Left lung (tissue), 4 donors: ENCODE measurements at regions not wholly inside any gene's neighbourhood (a gene's known extent, or its start where the extent isn't known, plus 50 kb on each side); places are given as distances from the start of the nearest gene placed in this dataset.

Source experiments
- ATAC-seq: fragments of 200-7000 bp; cut with Tn5 transposase; one replicate; pipeline ENCODE4 v1.9.1; 2020; ENCODE audit warnings: moderate library complexity
- DNase-seq, 4 donors: peaks; one replicate each; pipeline ENCODE4 v3.0.0-alpha.2; 2013 to 2020
- H3K27ac ChIP-seq, 2 donors: fragments of 200-600 bp; sonication (generic) in 1 of 2; one replicate each; pipeline versions ENCODE4 v1.5.0 to v1.8.0; 2020 to 2021
- H3K27me3 ChIP-seq, 2 donors: fragments of 200-600 bp; sonication (generic) in 1 of 2; one replicate each; pipeline versions ENCODE4 v1.5.0 to v1.8.0; 2020 to 2021
- H3K36me3 ChIP-seq, 2 donors: fragments of 200-600 bp; sonication (generic) in 1 of 2; one replicate each; pipeline versions ENCODE4 v1.5.0 to v1.8.0; 2020 to 2021
- H3K4me1 ChIP-seq, 2 donors: fragments of 200-600 bp; one replicate each; pipeline ENCODE4 v1.8.0; 2021
- H3K4me3 ChIP-seq, 2 donors: fragments of 200-600 bp; sonication (generic) in 1 of 2; one replicate each; pipeline versions ENCODE4 v1.5.0 to v1.8.0; 2020 to 2021; ENCODE audit warnings: mild to moderate bottlenecking in 1 of 2
- H3K9me3 ChIP-seq, 2 donors: fragments of 200-600 bp; sonication (generic) in 1 of 2; one replicate each; pipeline versions ENCODE4 v1.5.0 to v1.8.0; 2020 to 2021
- intact Hi-C, 2 donors: fragments of 100-400 bp; cut with DNase I; formaldehyde crosslinking; loops; one replicate each; pipeline versions ENCODE4 v1.11.2 to v1.14.2; 2022
- TF ChIP-seq, protein P1 (sequence below), 2 donors: fragments of 200-600 bp; sonication (generic) in 1 of 2; IDR thresholded peaks; one replicate each; pipeline versions ENCODE4 v1.5.0 to v1.8.0; 2021; ENCODE audit warnings: antibody characterized with exemption in 2 of 2
- donor health status: DM: no; HTN: yes; CAD: no.
- donor health status: DM: no; HTN: no; CAD: no.

DNA sequence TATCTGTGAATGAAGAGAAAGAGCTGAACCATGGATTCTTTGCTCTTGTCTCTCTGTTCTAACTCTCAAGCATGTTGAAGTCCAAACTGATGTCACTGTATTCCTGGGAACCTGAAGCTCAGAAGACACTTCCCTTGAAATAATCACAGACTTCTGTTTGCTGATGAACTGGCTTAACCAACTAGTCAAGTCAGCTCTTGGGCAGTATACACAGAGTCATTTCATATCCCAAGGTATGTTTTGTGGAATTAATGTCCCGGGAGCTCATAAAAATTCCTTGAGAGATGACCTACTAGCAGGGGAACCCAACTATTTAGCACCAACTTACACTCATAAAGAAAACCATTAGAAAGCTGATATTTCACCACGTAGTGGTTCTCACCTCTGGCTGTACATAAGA lies 156.6 kb downstream of the NR4A2 start:
- Histone ChIP-seq H3K9me3 (no peaks in the 10 kb centered on the region), H3K4me3 (no peak overlapping the region), H3K27me3 (no peaks in the 10 kb centered on the region), H3K36me3 (no peaks in the 10 kb centered on the region), H3K27ac (no peak overlapping the region), H3K4me1 (no peaks in the 10 kb centered on the region)
- intact Hi-C loops: no loop called here
- ATAC-seq (no peak), DNase-seq (no peak)
- TF ChIP-seq, protein P1, sequence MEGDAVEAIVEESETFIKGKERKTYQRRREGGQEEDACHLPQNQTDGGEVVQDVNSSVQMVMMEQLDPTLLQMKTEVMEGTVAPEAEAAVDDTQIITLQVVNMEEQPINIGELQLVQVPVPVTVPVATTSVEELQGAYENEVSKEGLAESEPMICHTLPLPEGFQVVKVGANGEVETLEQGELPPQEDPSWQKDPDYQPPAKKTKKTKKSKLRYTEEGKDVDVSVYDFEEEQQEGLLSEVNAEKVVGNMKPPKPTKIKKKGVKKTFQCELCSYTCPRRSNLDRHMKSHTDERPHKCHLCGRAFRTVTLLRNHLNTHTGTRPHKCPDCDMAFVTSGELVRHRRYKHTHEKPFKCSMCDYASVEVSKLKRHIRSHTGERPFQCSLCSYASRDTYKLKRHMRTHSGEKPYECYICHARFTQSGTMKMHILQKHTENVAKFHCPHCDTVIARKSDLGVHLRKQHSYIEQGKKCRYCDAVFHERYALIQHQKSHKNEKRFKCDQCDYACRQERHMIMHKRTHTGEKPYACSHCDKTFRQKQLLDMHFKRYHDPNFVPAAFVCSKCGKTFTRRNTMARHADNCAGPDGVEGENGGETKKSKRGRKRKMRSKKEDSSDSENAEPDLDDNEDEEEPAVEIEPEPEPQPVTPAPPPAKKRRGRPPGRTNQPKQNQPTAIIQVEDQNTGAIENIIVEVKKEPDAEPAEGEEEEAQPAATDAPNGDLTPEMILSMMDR (IDR thresholded peaks at IDR 0.05): no peak

DNA sequence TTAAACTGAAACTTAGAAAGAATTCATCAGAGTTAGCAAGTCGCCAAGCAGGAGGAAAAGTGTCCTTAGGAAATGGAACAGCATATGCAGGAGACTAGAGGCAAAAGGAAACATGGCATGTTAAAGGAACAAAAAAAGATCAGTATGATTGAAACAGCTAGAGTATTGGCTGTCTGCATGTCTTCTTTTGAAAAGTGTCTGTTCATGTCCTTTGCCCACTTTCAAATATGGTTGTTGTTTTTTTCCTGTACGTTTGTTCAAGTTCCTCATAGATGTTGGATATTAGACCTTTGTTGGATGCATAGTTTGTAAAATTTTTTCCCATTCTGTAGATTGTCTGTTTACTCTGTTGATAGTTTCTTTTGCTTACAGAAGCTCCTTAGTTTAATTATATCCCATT lies 161.6 kb downstream of the NR4A2 start:
- Histone ChIP-seq H3K27me3 (no peaks in the 10 kb centered on the region), H3K4me1 (no peaks in the 10 kb centered on the region), H3K27ac (no peak overlapping the region), H3K36me3 (no peaks in the 10 kb centered on the region), H3K9me3 (no peaks in the 10 kb centered on the region), H3K4me3 (no peak overlapping the region)
- TF ChIP-seq, protein P1 (IDR thresholded peaks at IDR 0.05): no peak
- intact Hi-C loops: no loop called here
- ATAC-seq (no peak), DNase-seq (no peak)

DNA sequence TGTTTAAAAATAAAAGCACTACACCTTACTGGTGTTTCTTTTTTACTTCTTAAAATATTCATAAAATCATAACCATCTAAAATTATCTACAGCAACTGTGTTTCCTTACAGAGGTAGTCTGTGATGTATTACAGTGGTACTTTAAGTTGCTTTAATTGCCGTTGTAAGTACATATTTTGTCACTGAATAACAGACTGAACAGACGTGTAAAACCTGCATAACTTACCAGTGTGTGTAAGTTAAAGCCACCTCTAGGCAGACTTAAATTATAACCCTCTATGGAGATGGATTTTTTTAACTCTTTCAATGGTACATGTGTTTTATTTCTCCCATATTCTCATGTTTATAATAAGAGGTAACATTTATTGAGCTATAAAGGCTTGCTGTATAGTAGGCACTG lies 166.8 kb downstream of the NR4A2 start:
- ATAC-seq: no peak
- no peak for DNase-seq
- TF ChIP-seq, protein P1 (IDR thresholded peaks at IDR 0.05): no peak

DNA sequence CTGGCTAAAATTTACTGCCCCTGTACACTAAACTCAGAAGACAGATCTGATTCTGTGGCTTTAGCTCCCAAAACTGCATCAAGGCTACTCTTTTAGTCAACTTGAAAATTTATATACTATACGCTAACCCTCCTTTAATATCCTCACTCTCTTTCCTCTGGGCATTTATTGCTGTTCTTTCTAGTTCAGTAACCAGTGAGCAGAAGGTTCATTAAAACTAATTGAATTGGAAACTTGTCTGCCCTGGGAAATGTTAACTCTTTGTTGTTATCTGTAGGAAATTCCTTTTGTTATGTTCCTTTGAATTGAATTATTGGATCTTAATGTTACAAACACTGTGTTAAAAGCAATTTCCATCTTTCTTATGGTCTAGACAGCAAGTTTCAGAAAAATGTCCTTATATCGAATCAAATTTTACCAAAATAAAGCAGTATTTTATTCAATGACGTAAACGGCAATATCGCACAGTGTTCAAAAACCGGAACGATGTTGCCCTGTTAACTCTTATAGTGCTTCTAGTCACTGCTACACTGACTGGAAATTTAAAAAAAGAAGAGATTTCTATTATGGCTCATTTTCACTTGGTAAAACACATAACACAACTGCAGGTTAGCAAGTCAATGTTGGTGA lies 168.3 kb downstream of the NR4A2 start:
- no peaks in the 10 kb centered on the region for H3K27me3 ChIP-seq
- TF ChIP-seq, protein P1 (IDR thresholded peaks at IDR 0.05): no peak
- H3K4me1 ChIP-seq: no peaks in the 10 kb centered on the region
- no peak overlapping the region for H3K4me3 ChIP-seq
- H3K36me3 ChIP-seq: no peaks in the 10 kb centered on the region
- H3K27ac ChIP-seq: no peak overlapping the region
- ATAC-seq (no peak), DNase-seq (no peak)
- intact Hi-C loops: no loop called here
- H3K9me3 ChIP-seq: no peaks in the 10 kb centered on the region

More for the DNA sequence above, 166.8 kb downstream of the NR4A2 start:
- intact Hi-C loops: no loop called here
- no peaks in the 10 kb centered on the region for H3K36me3 ChIP-seq
- no peak overlapping the region for H3K4me3 ChIP-seq
- no peak overlapping the region for H3K27ac ChIP-seq
- H3K27me3 ChIP-seq: no peaks in the 10 kb centered on the region
- no peaks in the 10 kb centered on the region for H3K4me1 ChIP-seq
- H3K9me3 ChIP-seq: no peaks in the 10 kb centered on the region

DNA sequence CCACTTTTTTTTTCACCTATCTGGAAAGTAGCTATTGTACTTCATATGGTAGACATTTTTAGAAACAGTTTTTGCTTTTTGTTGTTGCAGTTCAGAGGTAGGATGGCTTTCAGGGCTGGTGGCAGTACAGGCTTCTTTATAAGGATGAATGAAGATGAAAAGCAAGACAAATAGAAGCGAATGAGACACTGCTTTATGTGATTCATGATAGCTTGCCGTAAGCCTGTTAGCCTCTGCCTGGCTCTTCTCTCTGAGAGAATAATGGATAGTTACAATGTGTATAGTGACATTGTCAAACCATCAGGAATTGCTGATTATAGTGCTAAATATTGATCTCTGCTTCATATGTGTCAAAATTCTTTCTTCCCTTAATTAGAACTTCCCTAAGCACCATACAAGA lies 173.7 kb downstream of the NR4A2 start:
- intact Hi-C loops: no loop called here
- Histone ChIP-seq H3K4me1 (no peaks in the 10 kb centered on the region), H3K9me3 (no peaks in the 10 kb centered on the region), H3K4me3 (no peak overlapping the region), H3K27me3 (no peaks in the 10 kb centered on the region), H3K36me3 (no peaks in the 10 kb centered on the region), H3K27ac (no peak overlapping the region)
- DNase-seq (no peak), ATAC-seq (no peak)
- TF ChIP-seq, protein P1 (IDR thresholded peaks at IDR 0.05): no peak
